A549 (cell line): ENCODE measurements at regions not wholly inside any gene's neighbourhood (a gene's known extent, or its start where the extent isn't known, plus 50 kb on each side); places are given as distances from the start of the nearest gene placed in this dataset.

ENCODE experiments used
- ATAC-seq, 2 experiments: fragments of 200-7000 bp in 1 of 2; fragments of >200 bp in 1 of 2; cut with Nextera tagmentation in 1 of 2; cut with Tn5 transposase in 1 of 2; 3 replicates each; pipeline versions ENCODE4 v1.8.0 to v1.9.1; 2018 to 2020; ENCODE audit warnings: mild to moderate bottlenecking in 1 of 2, moderate library complexity in 1 of 2
- CTCF ChIA-PET: fragments of 300-600 bp; sonication (Branson Sonifier 250); formaldehyde crosslinking; extraction: SDS; loops from one replicate; lab custom pipeline; 2021; ENCODE audit warnings: antibody characterized with exemption, inconsistent platforms; lab: Yijun Ruan, JAX
- POLR2A ChIA-PET: fragments of 350-600 bp; formaldehyde crosslinking; extraction: SDS; loops from one replicate; lab custom pipeline; 2021; ENCODE audit warnings: antibody characterized with exemption, inconsistent platforms; lab: Yijun Ruan, JAX
- DNase-seq, 2 experiments: peaks; one replicate each; pipeline versions ENCODE4 v3.0.0 to v3.0.0-alpha.2; 2011 to 2016; ENCODE audit warnings: low read depth in 1 of 2, low spot score in 1 of 2
- FAIRE-seq: peaks from 2 replicates; lab custom pipeline; 2011; peaks lifted over from hg19 to GRCh38; lab: Jason Lieb, UNC
- H3K27ac ChIP-seq, 2 experiments: fragments of >200 bp; sonication (Bioruptor Twin); formaldehyde crosslinking; 3 replicates each; pipeline ENCODE4 v1.5.1; 2016 to 2017
- H3K4me1 ChIP-seq: fragments of >200 bp; sonication (Bioruptor Twin); formaldehyde crosslinking; 3 replicates; pipeline ENCODE4 v1.6.1; 2016
- H3K4me2 ChIP-seq: fragments of >200 bp; sonication (Bioruptor Twin); formaldehyde crosslinking; 3 replicates; pipeline ENCODE4 v1.6.1; 2016
- H3K4me3 ChIP-seq: fragments of >200 bp; sonication (Bioruptor Twin); formaldehyde crosslinking; 3 replicates; pipeline ENCODE4 v1.5.1; 2016
- H3K9me3 ChIP-seq: fragments of >200 bp; sonication (Bioruptor Twin); formaldehyde crosslinking; 3 replicates; pipeline ENCODE4 v1.6.1; 2016
- BHLHE40 ChIP-seq: IDR thresholded peaks from 2 replicates; pipeline ENCODE4 v1.6.1; 2012; ENCODE audit warnings: low read depth, low read length, inconsistent platforms
- CBX2 ChIP-seq: fragments of 200-600 bp; sonication (generic); IDR thresholded peaks from 2 replicates; pipeline ENCODE4 v1.6.1; 2016; ENCODE audit warnings: low read depth, mild to moderate bottlenecking, borderline replicate concordance
- EP300 ChIP-seq, 2 experiments: fragments of >200 bp; sonication (Bioruptor Twin); formaldehyde crosslinking; IDR thresholded peaks; 2 replicates in 1 of 2; 3 replicates in 1 of 2; pipeline ENCODE4 v1.6.1; 2016 to 2017
- FOSB ChIP-seq: fragments of 250-450 bp; sonication (Bioruptor Pico); IDR thresholded peaks from 2 replicates; pipeline ENCODE4 v1.5.0; 2020; ENCODE audit warnings: mild to moderate bottlenecking, moderate library complexity
- GATA3 ChIP-seq: IDR thresholded peaks from 2 replicates; pipeline ENCODE4 v1.6.1; 2012; ENCODE audit warnings: borderline replicate concordance
- HEYL ChIP-seq: fragments of 250-450 bp; sonication (Bioruptor Pico); IDR thresholded peaks from 2 replicates; pipeline ENCODE4 v1.8.0; 2021; ENCODE audit warnings: mild to moderate bottlenecking, moderate library complexity
- HMGXB4 ChIP-seq: fragments of 250-450 bp; sonication (Bioruptor Pico); IDR thresholded peaks from 2 replicates; pipeline ENCODE4 v1.5.0; 2021; ENCODE audit warnings: mild to moderate bottlenecking, moderate library complexity, borderline replicate concordance
- HOXA7 ChIP-seq: fragments of 250-450 bp; sonication (Bioruptor Pico); IDR thresholded peaks from 2 replicates; pipeline ENCODE4 v1.5.0; 2020; ENCODE audit warnings: mild to moderate bottlenecking, moderate library complexity
- HOXB5 ChIP-seq: fragments of 250-450 bp; sonication (Bioruptor Pico); IDR thresholded peaks from 2 replicates; pipeline ENCODE4 v1.5.0; 2020; ENCODE audit warnings: mild to moderate bottlenecking, moderate library complexity
- JUNB ChIP-seq: fragments of >200 bp; sonication (Bioruptor Twin); formaldehyde crosslinking; IDR thresholded peaks from 2 replicates; pipeline ENCODE4 v1.6.1; 2016
- KDM5A ChIP-seq: fragments of 200-600 bp; sonication (generic); IDR thresholded peaks from 2 replicates; pipeline ENCODE4 v1.6.1; 2016; ENCODE audit warnings: antibody characterized with exemption, mild to moderate bottlenecking
- MAZ ChIP-seq: fragments of 150-350 bp; IDR thresholded peaks from 2 replicates; pipeline ENCODE4 v1.6.1; 2014; ENCODE audit warnings: antibody characterized with exemption, low read depth, low read length, borderline replicate concordance
- NFE2L2 ChIP-seq: fragments of 150-350 bp; conservative IDR thresholded peaks from 2 replicates; pipeline ENCODE4 v1.6.1; 2014; ENCODE audit warnings: low read length
- NR3C1 ChIP-seq: fragments of >200 bp; sonication (Bioruptor Twin); formaldehyde crosslinking; IDR thresholded peaks from 3 replicates; pipeline ENCODE4 v1.6.1; 2017
- PHF8 ChIP-seq: fragments of 200-600 bp; sonication (generic); IDR thresholded peaks from 2 replicates; pipeline ENCODE4 v1.6.1; 2016; ENCODE audit warnings: low read depth, mild to moderate bottlenecking, antibody characterized with exemption, moderate library complexity, borderline replicate concordance
- RAD21 ChIP-seq, 2 experiments: fragments of >200 bp in 1 of 2; sonication (Bioruptor Twin) in 1 of 2; formaldehyde crosslinking in 1 of 2; IDR thresholded peaks in 1 of 2; conservative IDR thresholded peaks in 1 of 2; 2 replicates in 1 of 2; 3 replicates in 1 of 2; pipeline ENCODE4 v1.6.1; 2012 to 2018; ENCODE audit warnings: inconsistent platforms in 1 of 2
- RARB ChIP-seq: fragments of 250-450 bp; sonication (Bioruptor Pico); IDR thresholded peaks from 2 replicates; pipeline ENCODE4 v1.8.0; 2021; ENCODE audit warnings: mild to moderate bottlenecking, moderate library complexity
- RCOR1 ChIP-seq: fragments of 150-350 bp; IDR thresholded peaks from 2 replicates; pipeline ENCODE4 v1.6.1; 2014; ENCODE audit warnings: antibody characterized with exemption, low read length, low read depth
- RNF2 ChIP-seq: fragments of 200-600 bp; sonication (generic); IDR thresholded peaks from 2 replicates; pipeline ENCODE4 v1.6.1; 2016; ENCODE audit warnings: low read depth, mild to moderate bottlenecking, antibody characterized with exemption, moderate library complexity, borderline replicate concordance
- SMC3 ChIP-seq: fragments of >200 bp; sonication (Bioruptor Twin); formaldehyde crosslinking; IDR thresholded peaks from 3 replicates; pipeline ENCODE4 v1.6.1; 2018; ENCODE audit warnings: inconsistent platforms
- ZC3H11A ChIP-seq: fragments of 450-650 bp; IDR thresholded peaks from 2 replicates; pipeline ENCODE4 v1.6.1; 2014; ENCODE audit warnings: antibody characterized with exemption, mild to moderate bottlenecking
- ZFP36 ChIP-seq: fragments of 450-650 bp; IDR thresholded peaks from 2 replicates; pipeline ENCODE4 v1.6.1; 2014; ENCODE audit warnings: borderline replicate concordance; ENCODE audit not compliant: partially characterized antibody
- ZSCAN20 ChIP-seq: fragments of 250-450 bp; sonication (Bioruptor Pico); IDR thresholded peaks from 2 replicates; pipeline ENCODE4 v1.8.0; 2022; ENCODE audit warnings: mild to moderate bottlenecking, moderate library complexity
- WGBS: methylation state at CpG from one replicate; pipeline ENCODE4 v1.1.6; 2017; ENCODE audit errors: missing lambda C conversion rate; 5-methylcytosine and 5-hydroxymethylcytosine counted together
- TF ChIP-seq, protein P1 (sequence below): IDR thresholded peaks from 2 replicates; pipeline ENCODE4 v1.6.1; 2012

DNA sequence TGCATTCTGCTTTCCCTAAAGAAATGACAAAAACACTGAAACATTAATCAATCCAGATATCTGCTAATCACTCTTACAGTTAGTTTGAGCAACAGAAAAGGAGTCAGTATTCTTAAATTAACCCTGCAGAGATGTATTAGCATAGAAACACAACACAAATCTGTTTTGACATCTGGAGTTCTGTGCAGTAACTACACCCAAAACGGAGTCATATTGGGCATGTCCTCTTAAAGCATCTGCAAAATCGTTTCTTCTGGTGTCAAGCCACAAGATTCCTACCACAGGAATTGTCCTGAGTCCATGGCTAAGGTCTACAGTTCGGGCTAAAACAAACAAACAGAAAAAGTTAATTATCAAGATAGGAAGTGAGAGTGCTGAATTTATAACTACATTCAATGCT, 332.1 kb upstream of the PKN2 start:
- POLR2A ChIA-PET, result no interaction called here

GRCh38 chr1:88354256-88354655, 329.8 kb upstream of the PKN2 start:
- DNase-seq (no peak), FAIRE-seq (no peak), ATAC-seq (no peak)
- ChIA-PET POLR2A (no interaction called here), CTCF (no interaction called here)
- Histone ChIP-seq H3K4me3 (no peak overlapping the region), H3K27ac (no peak overlapping the region), H3K4me2 (no peak overlapping the region), H3K4me1 (no peaks in the 10 kb centered on the region), H3K9me3 (no peaks in the 10 kb centered on the region)
- TF ChIP-seq, protein P1, sequence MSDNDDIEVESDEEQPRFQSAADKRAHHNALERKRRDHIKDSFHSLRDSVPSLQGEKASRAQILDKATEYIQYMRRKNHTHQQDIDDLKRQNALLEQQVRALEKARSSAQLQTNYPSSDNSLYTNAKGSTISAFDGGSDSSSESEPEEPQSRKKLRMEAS, result no peak
- no peak for TF ChIP-seq GATA3
- no peak for TF ChIP-seq NR3C1
- no peak for TF ChIP-seq BHLHE40
- TF ChIP-seq MAZ, result no peak
- TF ChIP-seq PHF8, result no peak
- no peak for TF ChIP-seq SMC3
- 27% methylated on average over 1 of the region's 1 CpG for WGBS

More for the DNA sequence above, 332.1 kb upstream of the PKN2 start:
- no peaks in the 10 kb centered on the region for H3K4me1 ChIP-seq
- WGBS, result 0% methylated on average over 3 of the region's 3 CpGs
- DNase-seq (no peak), ATAC-seq (no peak), FAIRE-seq (no peak)
- CTCF ChIA-PET, result no interaction called here
- no peak for TF ChIP-seq MAZ
- no peak for TF ChIP-seq JUNB
- no peak for TF ChIP-seq KDM5A
- TF ChIP-seq NR3C1, result no peak
- TF ChIP-seq ZFP36, result no peak
- TF ChIP-seq CBX2, result no peak
- TF ChIP-seq FOSB (CRISPR knock-in tag), result no peak
- TF ChIP-seq RARB (CRISPR knock-in tag), result no peak
- no peak for TF ChIP-seq HEYL (CRISPR knock-in tag)
- TF ChIP-seq RCOR1, result no peak
- TF ChIP-seq NFE2L2, result no peak
- no peak for TF ChIP-seq HMGXB4 (CRISPR knock-in tag)
- no peak for TF ChIP-seq HOXB5 (CRISPR knock-in tag)
- no peak for TF ChIP-seq RAD21 (conservative IDR thresholded peaks at IDR 0.05 in 1 of 2, IDR thresholded peaks at IDR 0.05 in 1 of 2)
- no peak for TF ChIP-seq ZC3H11A
- TF ChIP-seq RNF2, result no peak
- H3K9me3 ChIP-seq, result no peaks in the 10 kb centered on the region
- H3K4me3 ChIP-seq, result no peak overlapping the region
- H3K27ac ChIP-seq, result no peak overlapping the region
- H3K4me2 ChIP-seq, result no peak overlapping the region

DNA sequence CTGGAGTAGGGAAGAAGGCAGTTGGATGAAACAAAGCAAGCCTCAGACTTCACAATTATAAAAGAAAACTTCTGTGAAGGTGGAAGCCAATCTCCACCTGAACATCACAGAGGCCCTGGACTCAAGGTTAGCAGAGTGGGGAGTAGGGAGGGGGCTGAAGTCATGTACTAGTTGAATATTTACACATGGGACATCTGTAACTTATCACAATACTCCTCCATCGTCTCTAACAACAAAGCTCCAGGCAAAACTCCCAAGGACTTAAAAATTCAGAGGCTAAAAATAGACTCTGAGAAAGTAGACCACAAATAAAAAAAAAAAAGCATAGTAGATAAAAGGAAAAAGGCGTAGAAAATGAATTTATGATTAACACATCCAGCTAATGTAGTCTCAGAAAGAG, 326.3 kb upstream of the PKN2 start:
- Histone ChIP-seq H3K4me1 (no peaks in the 10 kb centered on the region), H3K9me3 (no peaks in the 10 kb centered on the region), H3K4me3 (no peak overlapping the region), H3K4me2 (no peak overlapping the region), H3K27ac (no peak overlapping the region)
- TF ChIP-seq HOXA7 (CRISPR knock-in tag), result no peak
- TF ChIP-seq ZSCAN20, result no peak
- no peak for TF ChIP-seq HEYL (CRISPR knock-in tag)
- TF ChIP-seq EP300 (IDR thresholded peaks at IDR 0.05), result no peak
- no peak for TF ChIP-seq JUNB
- ChIA-PET CTCF (no interaction called here), POLR2A (no interaction called here)
- no peak for FAIRE-seq
- no peak for ATAC-seq
- 29% methylated on average over 2 of the region's 2 CpGs for WGBS
- no peak for DNase-seq
